ENCODE measurements at regions not wholly inside any gene's neighbourhood (a gene's known extent, or its start where the extent isn't known, plus 50 kb on each side); places are given as distances from the start of the nearest gene placed in this dataset.

GRCh38 chr1:234772345-234773147, 162.6 kb upstream of the IRF2BP2 start (continued):
- TF ChIP-seq ZNF569 (CRISPR knock-in tag; IDR thresholded peaks at IDR 0.05; ENCODE audit: borderline replicate concordance) (no peak), ZNF703 (CRISPR knock-in tag; IDR thresholded peaks at IDR 0.05; ENCODE audit: borderline replicate concordance) (no peak), TCF7 (IDR thresholded peaks at IDR 0.05; ENCODE audit: low read depth) (peak; percentile 87), PPARG (CRISPR knock-in tag; conservative IDR thresholded peaks at IDR 0.05) (0 out of 2 replicates have a peak, but pooled peaks have one; percentile 19), ZNF263 (CRISPR knock-in tag; IDR thresholded peaks at IDR 0.05) (no peak), PBX3 (CRISPR knock-in tag; IDR thresholded peaks at IDR 0.05; ENCODE audit: borderline replicate concordance) (no peak), ZNF782 (CRISPR knock-in tag; IDR thresholded peaks at IDR 0.05; ENCODE audit: borderline replicate concordance) (no peak), ZNF839 (CRISPR knock-in tag; IDR thresholded peaks at IDR 0.05; ENCODE audit: borderline replicate concordance) (no peak), HDAC2 (CRISPR knock-in tag; IDR thresholded peaks at IDR 0.05) (no peak), RFXANK (CRISPR knock-in tag; IDR thresholded peaks at IDR 0.05) (no peak), SNRNP70 (IDR thresholded peaks at IDR 0.05; ENCODE audit: low read depth, low read length) (no peak), POGK (CRISPR knock-in tag; conservative IDR thresholded peaks at IDR 0.05) (no peak), SP1 (IDR thresholded peaks at IDR 0.05) (no peak), SP1 (CRISPR knock-in tag; IDR thresholded peaks at IDR 0.05) (no peak), STAT6 (CRISPR knock-in tag; IDR thresholded peaks at IDR 0.05; ENCODE audit: borderline replicate concordance) (peak; percentile 50; the same call in 1 of the 2 replicates), HOXD1 (CRISPR knock-in tag; IDR thresholded peaks at IDR 0.05) (no peak), NFE2 (CRISPR knock-in tag; IDR thresholded peaks at IDR 0.05) (no peak), KAT2B (IDR thresholded peaks at IDR 0.05; ENCODE audit: borderline replicate concordance, low read depth, low read length) (no peak), CTCF (CRISPR knock-in tag; IDR thresholded peaks at IDR 0.05) (no peak), ZKSCAN1 (IDR thresholded peaks at IDR 0.05; ENCODE audit: low read length) (no peak), ATRX (CRISPR knock-in tag; IDR thresholded peaks at IDR 0.05; ENCODE audit: borderline replicate concordance) (no peak), ZNF549 (CRISPR knock-in tag; IDR thresholded peaks at IDR 0.05) (no peak), FOXA1 (IDR thresholded peaks at IDR 0.05) (no peak), FOXA1 (CRISPR knock-in tag; IDR thresholded peaks at IDR 0.05) (peak; percentile 21; the same call in 1 of the 2 replicates), ZMYM4 (CRISPR knock-in tag; IDR thresholded peaks at IDR 0.05) (0 out of 2 replicates have a peak, but pooled peaks have one; percentile 17)
